GF-D8 (cell line): ENCODE measurements at regions not wholly inside any gene's neighbourhood (a gene's known extent, or its start where the extent isn't known, plus 50 kb on each side); places are given as distances from the start of the nearest gene placed in this dataset.
A peak's percentile ranks its signal among the peaks of the same experiment; 100 is the strongest.
"Not testable (repeated sequence)": the region's sequence is repeated elsewhere in the genome, so short reads cannot be mapped to it uniquely, and the experiment has no call there.

ENCODE experiments used
- DNase-seq: peaks from one replicate; lab custom pipeline; 2025; lab: John Stamatoyannopoulos, UW

- no peak for DNase-seq
These were observed 477.3 kb downstream of the TSHZ3 start for GRCh38 chr19:30871979-30872378.

- no peak for DNase-seq
These were observed 478.4 kb downstream of the TSHZ3 start for GRCh38 chr19:30870876-30871275.

- no peak for DNase-seq
These were observed 483.7 kb downstream of the TSHZ3 start for GRCh38 chr19:30865511-30865910.

- peak; percentile 44 for DNase-seq
These were observed 484.6 kb downstream of the TSHZ3 start for GRCh38 chr19:30864391-30865215.

GRCh38 chr19:30862876-30863275 is 486.4 kb downstream of the TSHZ3 start:
- DNase-seq: no peak

GRCh38 chr19:30861919-30862318 is 487.3 kb downstream of the TSHZ3 start:
- DNase-seq: no peak

- no peak for DNase-seq
These were observed 485.8 kb downstream of the ZNF536 start for GRCh38 chr19:30857966-30858490.

- DNase-seq: no peak
These were observed 485.2 kb downstream of the ZNF536 start for GRCh38 chr19:30857388-30857787.

- DNase-seq: no peak
These were observed 484.6 kb downstream of the ZNF536 start for GRCh38 chr19:30856786-30857185.

GRCh38 chr19:30856376-30856775 is 484.2 kb downstream of the ZNF536 start:
- no peak for DNase-seq

GRCh38 chr19:30855442-30855841 is 483.3 kb downstream of the ZNF536 start:
- DNase-seq: no peak

GRCh38 chr19:30854661-30855060 is 482.5 kb downstream of the ZNF536 start:
- DNase-seq: no peak

- DNase-seq: no peak
These were observed 482.0 kb downstream of the ZNF536 start for GRCh38 chr19:30854207-30854606.

- DNase-seq: no peak
These were observed 480.9 kb downstream of the ZNF536 start for GRCh38 chr19:30853036-30853435.

GRCh38 chr19:30852168-30852567 is 480.0 kb downstream of the ZNF536 start:
- DNase-seq: no peak

- no peak for DNase-seq
These were observed 479.5 kb downstream of the ZNF536 start for GRCh38 chr19:30851646-30852045.

GRCh38 chr19:30848636-30849425 is 476.6 kb downstream of the ZNF536 start:
- no peak for DNase-seq

- no peak for DNase-seq
These were observed 473.9 kb downstream of the ZNF536 start for GRCh38 chr19:30846102-30846501.

- no peak for DNase-seq
These were observed 470.7 kb downstream of the ZNF536 start for GRCh38 chr19:30842926-30843325.

GRCh38 chr19:30841934-30842333 is 469.8 kb downstream of the ZNF536 start:
- no peak for DNase-seq

GRCh38 chr19:30830875-30831274 is 458.7 kb downstream of the ZNF536 start:
- DNase-seq: no peak

GRCh38 chr19:30825505-30825904 is 453.3 kb downstream of the ZNF536 start:
- DNase-seq: not testable (repeated sequence)

- no peak for DNase-seq
These were observed 452.6 kb downstream of the ZNF536 start for GRCh38 chr19:30824809-30825208.
